HG02763 (cell line): ENCODE measurements at regions not wholly inside any gene's neighbourhood (a gene's known extent, or its start where the extent isn't known, plus 50 kb on each side); places are given as distances from the start of the nearest gene placed in this dataset.

Experiments
- ATAC-seq: cut with Tn5 transposase; IDR thresholded peaks from one replicate; pipeline ENCODE4 v1.9.1; 2021; ENCODE audit warnings: mild to moderate bottlenecking, moderate library complexity; ENCODE audit not compliant: unreplicated experiment

GRCh38 chr2:118705032-118705431 is 142.4 kb downstream of the EN1 start:
- no peak for ATAC-seq

- no peak for ATAC-seq
Observed at GRCh38 chr2:118699447-118700175, 147.8 kb downstream of the EN1 start.

GRCh38 chr2:118698564-118698963 is 148.9 kb downstream of the EN1 start:
- ATAC-seq, result no peak

DNA sequence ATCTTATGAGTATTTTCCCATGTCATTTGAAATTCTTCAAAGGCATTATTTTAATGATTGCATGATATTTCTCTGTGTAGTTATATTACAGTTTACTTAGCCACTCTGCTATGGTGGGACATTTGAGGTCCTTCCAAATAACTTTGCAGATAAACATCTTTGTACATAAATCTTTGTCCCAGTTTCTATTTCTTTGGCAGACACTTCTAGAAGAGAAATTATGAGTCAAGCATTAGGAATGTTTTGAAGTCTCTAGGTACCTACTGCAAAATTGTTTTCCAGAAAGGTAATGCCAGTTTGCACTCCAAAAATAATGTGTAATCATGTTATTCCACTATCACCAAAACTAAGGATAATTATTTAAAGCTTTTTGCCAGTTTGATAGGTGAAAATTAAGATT is 149.7 kb downstream of the EN1 start:
- no peak for ATAC-seq

- ATAC-seq, result no peak
Observed at GRCh38 chr2:118696786-118697465, 150.5 kb downstream of the EN1 start.

DNA sequence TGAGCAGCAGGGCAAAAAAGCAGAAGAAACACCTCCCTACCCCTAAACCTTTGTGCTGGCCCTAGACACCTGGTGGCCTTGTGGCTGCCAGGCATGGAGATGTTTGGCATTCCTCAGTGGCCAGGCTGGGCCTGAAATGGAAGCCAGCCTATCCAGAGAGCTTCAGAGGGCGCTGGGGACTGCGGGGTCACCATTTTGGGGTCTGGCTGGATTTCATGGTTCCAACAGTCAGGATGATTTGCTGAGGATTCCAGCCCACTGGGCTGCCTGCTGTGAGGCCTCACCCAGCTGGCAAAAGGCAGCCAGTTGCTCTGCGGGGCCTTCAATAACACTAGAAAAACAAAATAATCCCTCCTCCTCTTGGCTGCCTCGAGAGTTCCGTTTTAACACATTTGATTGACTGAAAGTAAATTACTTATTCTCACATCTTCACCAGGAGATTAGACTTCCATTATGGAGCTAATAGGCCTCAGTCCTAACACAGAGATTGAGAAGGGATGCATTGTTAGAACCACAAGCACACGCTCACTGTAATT is 154.1 kb downstream of the EN1 start:
- ATAC-seq, result no peak

DNA sequence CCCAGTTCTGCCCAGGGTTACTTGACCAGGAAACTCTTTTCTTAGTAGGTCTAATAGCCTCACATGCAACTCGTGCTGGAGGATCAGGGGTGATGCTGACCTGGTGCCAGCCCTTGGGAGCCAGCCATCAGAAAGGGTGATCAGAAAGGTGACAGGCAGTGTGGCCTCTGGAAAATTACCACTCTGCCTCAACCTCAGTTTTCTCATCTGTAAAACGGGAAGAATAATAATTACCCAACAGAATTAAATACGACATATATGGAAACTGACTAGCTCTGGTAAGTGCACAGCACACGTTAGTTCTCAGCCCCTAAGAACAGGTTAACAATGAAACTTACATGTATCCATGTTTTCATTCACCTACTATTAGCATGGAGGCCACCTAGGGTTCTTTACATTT is 157.6 kb downstream of the EN1 start:
- no peak for ATAC-seq

- no peak for ATAC-seq
Observed at GRCh38 chr2:118689456-118689855, 158.0 kb downstream of the EN1 start.

DNA sequence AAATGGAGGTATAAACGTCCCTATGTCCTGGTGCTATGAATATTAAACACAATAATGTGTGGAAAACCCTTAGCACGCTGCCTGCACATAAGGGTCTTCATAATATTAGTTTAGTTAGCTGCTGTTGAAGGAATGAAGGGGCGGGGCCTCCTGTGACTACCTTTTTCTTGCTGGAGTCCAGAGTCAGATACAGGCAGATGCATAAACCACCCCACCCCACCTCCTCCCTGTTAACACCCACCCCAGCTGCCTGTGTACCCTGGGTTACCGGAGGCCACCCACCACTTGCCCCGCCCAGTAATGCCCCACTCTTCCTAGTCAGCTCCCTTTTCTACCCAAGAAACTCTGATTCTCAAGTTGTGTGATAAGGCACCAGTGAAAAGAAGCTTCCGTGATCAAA is 158.4 kb downstream of the EN1 start:
- ATAC-seq, result no peak

- no peak for ATAC-seq
Observed at GRCh38 chr2:118687698-118688097, 159.8 kb downstream of the EN1 start.

DNA sequence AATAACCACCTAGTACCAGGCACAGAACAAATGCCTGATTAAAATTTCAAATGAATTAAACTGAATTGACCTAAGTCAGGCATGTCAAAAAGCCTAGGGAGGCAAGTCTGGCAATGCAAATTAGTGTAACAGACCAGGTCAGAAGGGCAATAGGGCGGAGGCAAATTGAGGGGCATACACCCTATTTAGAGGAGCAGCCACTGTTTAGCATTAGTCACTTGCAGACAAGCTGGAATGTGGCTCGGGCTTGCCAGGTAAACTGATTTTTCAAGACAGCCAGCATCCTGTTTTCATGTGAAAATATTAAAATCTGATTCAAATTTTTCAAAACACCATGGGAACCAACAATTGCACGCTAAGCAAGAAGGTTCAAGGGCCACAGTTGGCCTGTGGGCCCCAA is 160.3 kb downstream of the EN1 start:
- ATAC-seq, result no peak

GRCh38 chr2:118686346-118686745 is 161.1 kb downstream of the EN1 start:
- no peak for ATAC-seq

- ATAC-seq, result no peak
Observed at GRCh38 chr2:118683460-118683859, 164.0 kb downstream of the EN1 start.

DNA sequence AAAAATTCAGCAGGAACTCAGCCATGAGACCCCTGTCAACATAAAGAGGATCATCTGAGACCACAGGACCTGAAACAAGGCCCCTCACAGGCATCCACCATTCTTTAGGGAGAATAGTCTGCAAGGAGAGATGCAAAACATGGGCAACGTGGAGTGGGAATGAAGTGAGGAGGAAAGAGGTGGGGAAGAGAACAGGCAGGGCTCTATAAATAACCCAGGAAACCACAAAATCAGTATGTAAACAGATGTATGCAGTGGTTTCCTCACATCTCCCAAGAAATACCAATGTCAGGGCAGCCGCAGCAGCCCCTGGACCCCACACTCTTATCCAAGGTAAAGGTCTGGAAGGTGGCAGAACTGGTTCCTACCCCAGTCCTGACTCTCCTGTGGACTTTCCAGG is 168.5 kb downstream of the EN1 start:
- no peak for ATAC-seq

DNA sequence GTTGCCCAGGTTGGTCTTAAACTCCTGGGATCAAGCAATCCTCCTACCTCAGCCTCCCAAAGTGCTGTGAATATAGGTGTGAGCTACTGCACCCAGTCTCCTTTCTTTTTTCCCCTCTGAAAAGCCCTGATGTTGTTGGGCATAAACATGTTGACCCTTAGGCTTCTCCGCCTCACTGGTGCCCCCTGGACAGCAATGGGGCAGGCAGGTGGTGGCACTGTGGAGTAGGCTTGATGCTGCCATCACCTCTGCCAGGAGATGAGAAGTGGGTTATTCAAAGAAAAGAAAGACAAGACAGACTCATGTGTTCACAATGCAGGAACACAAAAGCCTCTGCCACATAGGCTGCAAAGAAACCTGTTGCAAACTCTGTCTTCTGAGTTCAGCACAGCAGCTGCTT is 169.9 kb downstream of the EN1 start:
- no peak for ATAC-seq

GRCh38 chr2:118675531-118675930 is 171.9 kb downstream of the EN1 start:
- ATAC-seq, result no peak

DNA sequence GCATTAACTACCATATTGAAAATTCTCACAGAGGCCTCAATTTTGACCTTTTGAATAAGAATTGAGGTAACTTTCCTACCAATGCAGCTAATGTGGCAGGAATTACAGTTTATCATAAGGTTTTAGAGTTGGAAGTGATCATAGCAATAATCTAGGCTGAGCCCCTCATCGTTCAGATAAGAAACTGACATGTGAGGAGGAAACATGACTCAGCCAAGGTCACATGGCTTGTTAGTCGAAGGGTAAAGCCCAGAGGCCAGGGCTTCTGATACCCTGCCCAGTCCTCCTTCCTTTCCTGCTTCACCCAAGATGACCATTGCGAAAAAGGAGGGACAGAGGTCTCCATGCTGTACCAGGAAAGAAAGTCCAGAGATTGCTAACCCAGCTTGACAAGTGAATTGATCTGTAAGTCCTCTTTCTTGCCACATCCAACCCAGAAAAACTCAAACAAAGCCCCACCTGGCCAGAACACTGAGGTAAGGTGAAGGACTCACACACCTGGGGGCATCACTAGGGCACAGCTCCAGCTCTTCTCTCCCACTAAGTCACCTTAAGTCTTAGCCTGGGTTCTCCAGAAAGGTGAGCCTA is 174.8 kb downstream of the EN1 start:
- no peak for ATAC-seq

GRCh38 chr2:118671701-118672454 is 175.6 kb downstream of the EN1 start:
- no peak for ATAC-seq

DNA sequence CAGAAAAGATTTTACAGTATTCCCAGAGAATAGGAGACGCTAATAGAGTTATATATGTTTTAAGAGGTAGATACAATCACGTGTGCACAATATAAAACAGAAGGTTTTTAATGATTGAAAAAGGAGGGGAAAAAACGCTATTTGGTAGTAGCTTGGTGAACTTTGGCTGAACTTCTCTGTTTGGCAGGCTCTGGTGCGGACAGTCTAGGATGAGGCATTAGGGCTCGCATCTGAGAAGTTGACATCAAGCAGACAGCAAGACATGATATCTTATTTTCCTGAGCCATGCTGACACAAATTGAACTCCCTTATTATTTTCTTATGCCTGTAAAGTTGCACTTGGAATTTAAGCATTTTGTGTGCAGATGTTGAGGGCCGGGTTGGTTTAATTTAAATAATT is 176.6 kb downstream of the EN1 start:
- ATAC-seq, result no peak

GRCh38 chr2:118670276-118670675 is 177.2 kb downstream of the EN1 start:
- ATAC-seq, result no peak

DNA sequence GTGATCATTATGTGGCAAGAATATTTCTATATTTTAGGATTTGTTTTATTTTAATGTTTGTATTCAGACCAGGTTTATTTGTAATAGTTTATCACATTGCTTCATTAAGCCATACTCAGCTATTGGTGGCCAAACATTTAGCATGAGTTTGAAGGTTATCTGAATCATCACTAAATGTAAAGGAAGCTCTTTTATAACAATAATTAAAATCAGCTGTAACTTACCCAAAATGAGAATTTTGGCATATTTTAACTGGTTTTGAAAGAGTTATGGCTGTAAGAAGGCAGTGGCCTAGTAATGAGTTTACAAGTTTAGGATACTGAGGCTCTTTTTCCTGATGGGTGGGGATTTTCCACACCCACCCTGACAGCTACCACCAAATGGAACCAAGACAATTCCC is 177.8 kb downstream of the EN1 start:
- ATAC-seq, result no peak
